Endothelial cell of umbilical vein (primary cell): ENCODE measurements at regions not wholly inside any gene's neighbourhood (a gene's known extent, or its start where the extent isn't known, plus 50 kb on each side); places are given as distances from the start of the nearest gene placed in this dataset.

Experiments used
- BruUV-seq: library from RNA; stranded (reverse); fragments of 400-500 nt; replicated peaks from 2 replicates; lab custom pipeline; 2021; lab: Mats Ljungman, UMichigan
- CTCF ChIA-PET: fragments of 300-600, 350-600 bp; sonication (Branson Sonifier 250); formaldehyde crosslinking; loops from one replicate; lab custom pipeline; 2021; ENCODE audit warnings: antibody characterized with exemption, inconsistent platforms; lab: Charles Lee
- POLR2A ChIA-PET: fragments of 300-600, 350-600 bp; sonication (Branson Sonifier 250); formaldehyde crosslinking; loops from one replicate; lab custom pipeline; 2021; ENCODE audit warnings: antibody characterized with exemption, inconsistent platforms; lab: Charles Lee
- DNase-seq: peaks from one replicate; pipeline ENCODE4 v3.0.0-alpha.2; 2011; ENCODE audit warnings: low read depth, low spot score
- FAIRE-seq: peaks from 2 replicates; lab custom pipeline; 2011; peaks lifted over from hg19 to GRCh38; lab: Jason Lieb, UNC
- H2AFZ ChIP-seq: 2 replicates; pipeline ENCODE4 v1.6.0; 2012; ENCODE audit warnings: low read depth, low read length, control low read depth, inconsistent platforms
- H3K27ac ChIP-seq: 2 replicates; pipeline ENCODE4 v1.5.1; 2011; ENCODE audit warnings: low read depth, mild to moderate bottlenecking, control low read depth, low read length, moderate library complexity; ENCODE audit not compliant: insufficient read depth
- H3K27me3 ChIP-seq, 2 experiments: 2 replicates each; pipeline versions ENCODE4 v1.6.0 to v1.6.1; 2011; ENCODE audit warnings: low read length in 2 of 2, mixed read lengths in 1 of 2; ENCODE audit not compliant: control insufficient read depth in 2 of 2, insufficient read depth in 2 of 2
- H3K36me3 ChIP-seq, 2 experiments: 2 replicates in 1 of 2; 3 replicates in 1 of 2; pipeline ENCODE4 v1.5.1; 2011; ENCODE audit warnings: low read length in 2 of 2, mild to moderate bottlenecking in 1 of 2, moderate library complexity in 1 of 2; ENCODE audit not compliant: control insufficient read depth in 2 of 2, insufficient read depth in 2 of 2; ENCODE audit errors: extremely low read depth in 1 of 2
- H3K4me1 ChIP-seq: 3 replicates; pipeline ENCODE4 v1.5.1; 2011; ENCODE audit warnings: mild to moderate bottlenecking, low read length; ENCODE audit not compliant: control insufficient read depth, insufficient read depth; ENCODE audit errors: extremely low read depth
- H3K4me2 ChIP-seq: 2 replicates; pipeline ENCODE4 v1.6.1; 2011; ENCODE audit warnings: low read length, control low read depth, mixed read lengths; ENCODE audit not compliant: insufficient read depth
- H3K4me3 ChIP-seq, 3 experiments: fragments of 200-600 bp in 1 of 3; sonication (generic), shearing (Covaris generic) in 1 of 3; replicated peaks in 1 of 3; 2 replicates each; pipeline ENCODE4 v1.5.1; 2011 to 2016; ENCODE audit warnings: control low read depth in 3 of 3, low read length in 3 of 3, mild to moderate bottlenecking in 2 of 3, inconsistent platforms in 1 of 3, low read depth in 1 of 3, moderate library complexity in 1 of 3; ENCODE audit not compliant: insufficient read depth in 1 of 3
- H3K79me2 ChIP-seq: 2 replicates; pipeline ENCODE4 v1.6.0; 2012; ENCODE audit warnings: low read length, inconsistent platforms; ENCODE audit not compliant: control insufficient read depth, insufficient read depth
- H3K9ac ChIP-seq: replicated peaks from 2 replicates; pipeline ENCODE3; 2011; ENCODE audit warnings: low read length, control low read depth; ENCODE audit not compliant: insufficient read depth; ENCODE audit errors: extremely low read depth
- H3K9me1 ChIP-seq: replicated peaks from 3 replicates; pipeline ENCODE4 v1.6.0; 2011; ENCODE audit warnings: mild to moderate bottlenecking, low read length; ENCODE audit not compliant: control insufficient read depth, insufficient read depth; ENCODE audit errors: extremely low read depth
- H3K9me3 ChIP-seq: replicated peaks from 2 replicates; pipeline ENCODE4 v1.5.1; 2012; ENCODE audit warnings: low read length, inconsistent platforms; ENCODE audit not compliant: control insufficient read depth, insufficient read depth
- H4K20me1 ChIP-seq: replicated peaks from 2 replicates; pipeline ENCODE3; 2011; ENCODE audit warnings: mild to moderate bottlenecking, low read length; ENCODE audit not compliant: control insufficient read depth, insufficient read depth; ENCODE audit errors: extremely low read depth
- EZH2 ChIP-seq: IDR thresholded peaks from 2 replicates; pipeline ENCODE4 v1.6.1; 2012; ENCODE audit warnings: borderline replicate concordance, low read depth, mild to moderate bottlenecking, moderate library complexity, low read length, inconsistent platforms; ENCODE audit not compliant: severe bottlenecking
- FOS ChIP-seq: IDR thresholded peaks from 2 replicates; pipeline ENCODE4 v1.6.1; 2011; ENCODE audit warnings: mild to moderate bottlenecking, low read length, moderate library complexity, borderline replicate concordance; ENCODE audit not compliant: insufficient read depth
- GATA2 ChIP-seq: IDR thresholded peaks from 2 replicates; pipeline ENCODE4 v1.7.0; 2011; ENCODE audit warnings: low read depth, mild to moderate bottlenecking, moderate library complexity, mixed read lengths, low read length; ENCODE audit not compliant: insufficient read length, insufficient read depth
- JUN ChIP-seq: IDR thresholded peaks from 2 replicates; pipeline ENCODE4 v1.6.1; 2011; ENCODE audit warnings: borderline replicate concordance, low read depth; ENCODE audit not compliant: insufficient read length, insufficient read depth
- MYC ChIP-seq: IDR thresholded peaks from one replicate; pipeline ENCODE4 v1.6.1; 2011; ENCODE audit warnings: mild to moderate bottlenecking, low read depth, low read length
- POLR2A ChIP-seq: IDR thresholded peaks from 2 replicates; pipeline ENCODE4 v1.6.1; 2012; ENCODE audit warnings: low read depth, mild to moderate bottlenecking, control low read depth, low read length
- POLR2AphosphoS5 ChIP-seq: IDR thresholded peaks from 2 replicates; pipeline ENCODE4 v1.6.1; 2012; ENCODE audit warnings: low read depth, mild to moderate bottlenecking, control low read depth, low read length, moderate library complexity; ENCODE audit not compliant: insufficient read depth
- dilution Hi-C: fragments of 300-500 bp; cut with MboI; formaldehyde crosslinking; loops from one replicate; pipeline ENCODE4 v1.15.0; 2019; ENCODE audit warnings: low sequenced_read_pairs; ENCODE audit not compliant: extremely low pct_ligation_motif_present
- intact Hi-C: fragments of 100-400 bp; cut with micrococcal nuclease; formaldehyde crosslinking; loops from one replicate; pipeline ENCODE4 v1.10.0; 2022
- TF ChIP-seq, protein P1 (sequence below), 2 donors: IDR thresholded peaks; 1 replicate in 1 of 2; 2 replicates in 1 of 2; pipeline ENCODE4 v1.5.1; 2011; ENCODE audit warnings: low read length in 2 of 2, mild to moderate bottlenecking in 2 of 2, moderate library complexity in 2 of 2, control low read depth in 1 of 2, inconsistent platforms in 1 of 2, low read depth in 1 of 2; ENCODE audit not compliant: insufficient read depth in 1 of 2; ENCODE audit errors: extremely low read depth in 1 of 2
- TF ChIP-seq, protein P2 (sequence below): IDR thresholded peaks from 2 replicates; pipeline ENCODE4 v1.6.1; 2011; ENCODE audit not compliant: insufficient read depth, insufficient read length

DNA sequence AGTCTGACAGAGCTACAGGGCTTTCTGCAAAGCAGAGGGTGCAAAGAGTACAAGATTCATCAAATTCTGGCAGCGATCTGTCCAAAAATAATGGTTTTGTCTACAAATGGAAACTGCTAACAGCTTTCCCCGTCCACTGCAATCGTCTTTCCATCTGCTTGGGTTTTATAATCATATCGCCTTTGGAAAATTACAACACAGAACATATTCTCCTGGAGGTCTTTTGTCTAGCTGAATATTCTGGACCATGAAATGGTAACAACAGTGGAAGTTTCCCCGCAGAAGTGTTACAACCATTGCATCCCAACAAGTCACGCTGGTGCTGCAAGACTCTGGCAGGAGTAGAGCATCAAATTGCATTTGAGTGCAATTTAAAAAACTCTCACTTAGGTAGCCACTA, 101.2 kb upstream of the BOD1L1 start:
- no peak for DNase-seq
- CTCF ChIA-PET, result interaction anchor here (1.0 kb wide), 1 partner anchor 12 kb away, joined by 5 read pairs; no protein-coding TSS in a partner anchor
- Histone ChIP-seq H3K4me3 (no peak overlapping the region), H3K4me1 (no peaks in the 10 kb centered on the region), H3K9ac (no peak overlapping the region), H3K9me3 (no peaks in the 10 kb centered on the region), H3K79me2 (no peaks in the 10 kb centered on the region), H3K9me1 (no peaks in the 10 kb centered on the region), H3K36me3 (no peaks in the 10 kb centered on the region), H2AFZ (no peak overlapping the region), H3K27me3 (no peaks in the 10 kb centered on the region), H3K4me2 (no peak overlapping the region), H3K27ac (no peak overlapping the region), H4K20me1 (no peaks in the 10 kb centered on the region)
- intact Hi-C loops, result no loop called here
- POLR2A ChIA-PET, result no interaction called here
- no peak for FAIRE-seq
- BruUV-seq, result no TSS peak
- dilution Hi-C loops, result no loop called here
- TF ChIP-seq, protein P1, sequence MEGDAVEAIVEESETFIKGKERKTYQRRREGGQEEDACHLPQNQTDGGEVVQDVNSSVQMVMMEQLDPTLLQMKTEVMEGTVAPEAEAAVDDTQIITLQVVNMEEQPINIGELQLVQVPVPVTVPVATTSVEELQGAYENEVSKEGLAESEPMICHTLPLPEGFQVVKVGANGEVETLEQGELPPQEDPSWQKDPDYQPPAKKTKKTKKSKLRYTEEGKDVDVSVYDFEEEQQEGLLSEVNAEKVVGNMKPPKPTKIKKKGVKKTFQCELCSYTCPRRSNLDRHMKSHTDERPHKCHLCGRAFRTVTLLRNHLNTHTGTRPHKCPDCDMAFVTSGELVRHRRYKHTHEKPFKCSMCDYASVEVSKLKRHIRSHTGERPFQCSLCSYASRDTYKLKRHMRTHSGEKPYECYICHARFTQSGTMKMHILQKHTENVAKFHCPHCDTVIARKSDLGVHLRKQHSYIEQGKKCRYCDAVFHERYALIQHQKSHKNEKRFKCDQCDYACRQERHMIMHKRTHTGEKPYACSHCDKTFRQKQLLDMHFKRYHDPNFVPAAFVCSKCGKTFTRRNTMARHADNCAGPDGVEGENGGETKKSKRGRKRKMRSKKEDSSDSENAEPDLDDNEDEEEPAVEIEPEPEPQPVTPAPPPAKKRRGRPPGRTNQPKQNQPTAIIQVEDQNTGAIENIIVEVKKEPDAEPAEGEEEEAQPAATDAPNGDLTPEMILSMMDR (IDR thresholded peaks at IDR 0.05; ENCODE audit: extremely low read depth in 1 of 2, insufficient read depth in 1 of 2, low read depth in 1 of 2, low read length in 2 of 2), result no peak
- TF ChIP-seq, protein P2, sequence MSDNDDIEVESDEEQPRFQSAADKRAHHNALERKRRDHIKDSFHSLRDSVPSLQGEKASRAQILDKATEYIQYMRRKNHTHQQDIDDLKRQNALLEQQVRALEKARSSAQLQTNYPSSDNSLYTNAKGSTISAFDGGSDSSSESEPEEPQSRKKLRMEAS, result no peak
- TF ChIP-seq JUN, result no peak
- TF ChIP-seq POLR2AphosphoS5, result no peak
- TF ChIP-seq POLR2A, result no peak
- no peak for TF ChIP-seq MYC
- TF ChIP-seq GATA2, result no peak
- no peak for TF ChIP-seq FOS
- TF ChIP-seq EZH2, result no peak
